Brain microvascular endothelial cell (primary cell): ENCODE measurements at regions not wholly inside any gene's neighbourhood (a gene's known extent, or its start where the extent isn't known, plus 50 kb on each side); places are given as distances from the start of the nearest gene placed in this dataset.

Source experiments
- DNase-seq: peaks from one replicate; pipeline ENCODE4 v3.0.0-alpha.2; 2020
- H3K27ac ChIP-seq: fragments of 250-450 bp; sonication (Bioruptor Pico); 2 replicates; pipeline ENCODE4 v1.5.1; 2020; ENCODE audit warnings: mild to moderate bottlenecking, moderate library complexity
- H3K27me3 ChIP-seq: fragments of 250-450 bp; sonication (Bioruptor Pico); replicated peaks from 2 replicates; pipeline ENCODE4 v1.5.1; 2020; ENCODE audit warnings: mild to moderate bottlenecking
- H3K36me3 ChIP-seq: fragments of 250-450 bp; sonication (Bioruptor Pico); replicated peaks from 2 replicates; pipeline ENCODE4 v1.5.1; 2020; ENCODE audit warnings: mild to moderate bottlenecking
- H3K4me3 ChIP-seq: 2 replicates; pipeline ENCODE4 v1.5.1; 2011; ENCODE audit warnings: low read depth, mild to moderate bottlenecking, control low read depth, low read length, moderate library complexity
- in situ Hi-C: cut with HindIII; loops from 2 replicates; pipeline ENCODE4 v1.10.0; 2017; ENCODE audit warnings: low sequenced_read_pairs, low pct_ligation_motif_present
- TF ChIP-seq, protein P1 (sequence below): IDR thresholded peaks from 2 replicates; pipeline ENCODE4 v1.5.1; 2011; ENCODE audit warnings: low read depth, mild to moderate bottlenecking, moderate library complexity, low read length, control low read depth, inconsistent platforms; ENCODE audit errors: missing control alignments

DNA sequence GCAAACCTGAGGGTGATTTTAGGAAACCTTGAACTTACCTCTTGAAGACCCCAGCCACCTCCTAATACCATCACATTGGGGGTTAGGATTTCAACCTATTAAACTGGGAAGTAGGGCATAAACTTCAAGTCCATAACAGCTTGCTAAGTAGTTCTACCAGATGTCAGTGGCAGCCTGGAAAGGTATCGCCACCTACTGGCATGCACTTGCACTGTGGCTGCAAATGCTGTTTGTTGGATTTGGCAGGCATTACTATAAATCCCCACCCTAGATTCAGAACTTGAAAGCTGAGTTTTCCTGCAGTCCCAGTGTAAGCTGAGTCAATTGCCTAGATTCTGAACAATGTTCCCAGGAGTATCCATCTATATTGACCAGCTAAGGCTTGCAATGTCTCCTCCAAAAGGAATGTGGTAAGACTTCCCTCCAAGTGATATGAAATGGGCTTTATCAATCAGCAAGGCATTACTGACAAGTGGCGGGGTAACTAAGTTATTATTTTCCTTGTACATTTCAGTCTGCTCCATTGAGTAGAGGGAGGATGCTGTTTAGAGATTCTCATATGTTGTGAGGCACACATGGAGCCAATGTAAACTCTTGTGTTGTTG, 474.5 kb downstream of the PTPRC start:
- TF ChIP-seq, protein P1, sequence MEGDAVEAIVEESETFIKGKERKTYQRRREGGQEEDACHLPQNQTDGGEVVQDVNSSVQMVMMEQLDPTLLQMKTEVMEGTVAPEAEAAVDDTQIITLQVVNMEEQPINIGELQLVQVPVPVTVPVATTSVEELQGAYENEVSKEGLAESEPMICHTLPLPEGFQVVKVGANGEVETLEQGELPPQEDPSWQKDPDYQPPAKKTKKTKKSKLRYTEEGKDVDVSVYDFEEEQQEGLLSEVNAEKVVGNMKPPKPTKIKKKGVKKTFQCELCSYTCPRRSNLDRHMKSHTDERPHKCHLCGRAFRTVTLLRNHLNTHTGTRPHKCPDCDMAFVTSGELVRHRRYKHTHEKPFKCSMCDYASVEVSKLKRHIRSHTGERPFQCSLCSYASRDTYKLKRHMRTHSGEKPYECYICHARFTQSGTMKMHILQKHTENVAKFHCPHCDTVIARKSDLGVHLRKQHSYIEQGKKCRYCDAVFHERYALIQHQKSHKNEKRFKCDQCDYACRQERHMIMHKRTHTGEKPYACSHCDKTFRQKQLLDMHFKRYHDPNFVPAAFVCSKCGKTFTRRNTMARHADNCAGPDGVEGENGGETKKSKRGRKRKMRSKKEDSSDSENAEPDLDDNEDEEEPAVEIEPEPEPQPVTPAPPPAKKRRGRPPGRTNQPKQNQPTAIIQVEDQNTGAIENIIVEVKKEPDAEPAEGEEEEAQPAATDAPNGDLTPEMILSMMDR = peak; percentile 96
- no peaks in the 10 kb centered on the region for H3K36me3 ChIP-seq
- H3K27me3 ChIP-seq = no peaks in the 10 kb centered on the region
- H3K27ac ChIP-seq = no peak overlapping the region
- in situ Hi-C loops = no loop called here
- no peak overlapping the region for H3K4me3 ChIP-seq
- DNase-seq = peak; percentile 75

DNA sequence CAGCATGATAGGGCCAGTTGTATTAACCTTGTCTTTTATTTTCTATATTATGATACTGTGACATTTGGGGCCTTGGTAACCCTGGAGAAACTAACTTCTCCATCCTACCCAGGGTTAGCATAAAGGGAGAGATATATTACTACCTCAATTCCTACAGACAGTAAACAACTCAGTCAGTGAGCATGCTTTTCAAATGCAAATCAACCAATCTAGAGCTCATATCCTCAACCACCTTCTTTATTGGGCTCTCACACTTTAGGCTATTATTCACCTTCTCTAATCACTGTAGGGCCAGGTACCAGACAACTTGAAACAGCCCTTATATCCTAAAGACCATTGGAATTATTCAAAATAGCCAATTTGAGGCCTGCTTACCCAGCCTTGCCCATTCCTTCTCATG, 477.6 kb downstream of the PTPRC start:
- Histone ChIP-seq H3K27ac (no peak overlapping the region), H3K4me3 (no peak overlapping the region), H3K27me3 (no peaks in the 10 kb centered on the region), H3K36me3 (no peaks in the 10 kb centered on the region)
- in situ Hi-C loops = no loop called here
- DNase-seq = no peak
- TF ChIP-seq, protein P1 = no peak

DNA sequence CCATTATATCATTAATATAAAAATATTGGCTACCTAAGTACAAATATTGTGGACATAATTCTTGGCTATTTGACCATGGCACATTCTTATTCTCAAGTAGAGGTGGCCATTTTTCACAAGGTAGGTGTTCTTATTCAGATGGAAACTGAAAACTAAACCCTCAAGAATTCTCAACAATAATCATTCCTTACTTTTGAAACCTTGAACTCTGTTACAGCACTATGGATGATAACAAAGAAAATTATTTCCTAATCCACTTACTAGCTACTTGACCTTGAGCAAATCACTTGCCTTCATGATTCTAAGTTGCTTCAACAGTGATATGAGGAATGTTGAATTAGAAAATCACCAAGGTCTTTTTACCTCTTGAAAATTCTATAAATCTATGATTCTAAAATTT, 482.2 kb downstream of the PTPRC start:
- Histone ChIP-seq H3K4me3 (no peak overlapping the region), H3K36me3 (no peaks in the 10 kb centered on the region), H3K27me3 (no peaks in the 10 kb centered on the region), H3K27ac (no peak overlapping the region)
- DNase-seq = no peak
- in situ Hi-C loops = no loop called here
- TF ChIP-seq, protein P1 = no peak

DNA sequence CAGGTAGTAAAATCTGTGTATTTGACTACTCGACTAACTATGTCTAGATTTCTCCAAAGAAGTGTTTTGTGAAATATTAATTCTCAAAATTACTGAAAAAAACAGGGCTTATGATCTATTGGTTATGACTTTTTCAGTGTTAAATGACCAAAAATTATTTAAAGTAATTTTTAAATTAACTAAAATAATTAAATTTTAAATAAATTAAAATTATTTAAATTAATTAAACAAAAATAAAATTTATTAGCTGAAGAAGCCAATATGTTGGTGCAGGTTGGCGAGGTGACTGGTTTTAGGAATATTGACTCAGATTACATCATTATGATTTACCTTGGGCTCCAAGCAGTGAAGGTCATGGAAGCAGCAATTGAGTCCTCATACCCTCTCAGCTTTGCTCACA, 483.2 kb downstream of the PTPRC start:
- TF ChIP-seq, protein P1 = no peak

DNA sequence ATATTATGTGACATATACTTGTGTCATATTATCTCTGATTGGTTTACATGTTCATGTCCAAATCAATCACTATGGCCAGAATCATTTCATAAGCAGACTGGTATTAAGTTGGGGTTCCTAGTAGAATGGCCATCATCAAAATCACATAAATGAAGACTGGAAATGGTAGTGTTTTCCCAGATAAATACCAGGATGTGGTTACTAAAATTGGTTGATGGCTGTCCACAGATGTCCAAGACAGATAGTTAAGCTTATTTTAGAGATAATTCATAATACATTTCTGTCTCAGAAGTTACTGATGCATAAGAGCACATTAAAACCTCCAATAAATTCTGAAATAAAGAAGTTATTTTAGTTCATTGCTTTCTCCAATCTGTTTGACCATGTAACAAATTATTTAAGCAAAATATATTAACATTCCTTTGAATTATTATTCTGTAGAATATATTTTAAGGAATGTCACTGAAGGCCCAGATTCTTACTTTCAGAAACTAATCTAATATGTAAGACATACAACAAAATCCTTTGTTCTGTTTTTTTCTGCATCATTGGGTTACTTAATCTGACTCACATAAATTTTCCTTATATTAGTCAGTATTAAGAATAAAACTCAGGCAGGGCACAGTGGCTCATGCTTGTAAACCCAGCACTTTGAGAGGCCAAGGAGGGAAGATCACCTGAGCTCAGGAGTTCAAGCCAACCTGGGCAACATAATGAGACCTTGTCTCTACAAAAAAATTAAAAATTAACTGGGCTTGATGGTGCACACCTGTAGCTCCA, 483.9 kb downstream of the PTPRC start:
- Histone ChIP-seq H3K27me3 (no peaks in the 10 kb centered on the region), H3K4me3 (no peak overlapping the region), H3K27ac (peak overlapping the region; percentile 14), H3K36me3 (no peaks in the 10 kb centered on the region)
- in situ Hi-C loops = no loop called here
- peak; percentile 21 for DNase-seq
- TF ChIP-seq, protein P1 = no peak

More for the DNA sequence above, 483.2 kb downstream of the PTPRC start:
- Histone ChIP-seq H3K27ac (no peak overlapping the region), H3K4me3 (no peak overlapping the region), H3K27me3 (no peaks in the 10 kb centered on the region), H3K36me3 (no peaks in the 10 kb centered on the region)
- no peak for DNase-seq
- in situ Hi-C loops = no loop called here
